HG02938 (cell line): ENCODE measurements at regions not wholly inside any gene's neighbourhood (a gene's known extent, or its start where the extent isn't known, plus 50 kb on each side); places are given as distances from the start of the nearest gene placed in this dataset.

Experiments used
- ATAC-seq: cut with Tn5 transposase; IDR thresholded peaks from one replicate; pipeline ENCODE4 v1.9.1; 2021; ENCODE audit warnings: mild to moderate bottlenecking, moderate library complexity; ENCODE audit not compliant: unreplicated experiment

DNA sequence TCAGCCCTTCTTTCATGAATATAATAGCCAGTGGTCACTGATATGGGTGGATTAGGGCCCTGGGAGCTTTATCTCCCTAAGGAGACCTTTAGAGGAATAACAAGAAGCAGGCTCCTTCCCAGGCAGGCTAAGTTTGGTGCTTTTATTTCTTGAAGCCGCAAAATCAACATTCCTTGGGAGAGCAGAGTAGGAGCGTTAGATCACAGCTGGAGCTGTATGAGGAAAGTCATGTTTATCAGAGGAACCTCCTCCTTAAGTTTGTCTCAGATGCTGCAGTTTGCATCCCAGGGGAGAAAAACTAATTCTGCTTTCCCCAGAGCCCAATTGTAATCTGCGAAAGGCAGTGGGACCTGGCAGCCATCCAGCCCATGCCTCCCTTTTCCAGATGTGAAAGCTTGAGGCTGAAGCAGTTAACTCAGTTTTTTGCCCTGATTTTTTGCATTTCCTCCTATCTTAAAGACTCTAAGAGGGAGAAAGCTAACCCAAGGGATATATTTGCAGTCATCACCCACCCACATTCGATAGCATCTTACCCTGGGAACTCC lies 186.0 kb upstream of the FRMPD4 start:
- no peak for ATAC-seq

DNA sequence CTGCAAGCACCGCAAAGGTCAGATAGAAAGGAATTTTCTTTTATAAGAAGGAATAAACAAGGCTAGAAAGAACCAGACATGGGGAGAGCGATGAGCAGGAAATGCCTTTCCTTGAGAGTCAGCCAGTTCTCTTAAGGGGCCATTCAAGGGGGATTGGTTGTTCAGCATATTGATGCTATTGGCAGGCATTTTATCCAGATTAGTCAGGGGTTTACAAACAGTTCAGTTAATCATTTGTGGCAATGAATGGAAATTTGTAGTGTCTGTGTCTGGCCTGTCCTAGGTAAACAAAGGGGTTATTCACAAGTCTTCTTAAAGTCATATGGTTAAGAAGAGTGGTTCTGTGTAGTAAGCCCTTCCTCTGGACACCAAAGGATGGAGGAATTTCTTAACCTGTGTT lies 184.7 kb upstream of the FRMPD4 start:
- ATAC-seq: no peak

DNA sequence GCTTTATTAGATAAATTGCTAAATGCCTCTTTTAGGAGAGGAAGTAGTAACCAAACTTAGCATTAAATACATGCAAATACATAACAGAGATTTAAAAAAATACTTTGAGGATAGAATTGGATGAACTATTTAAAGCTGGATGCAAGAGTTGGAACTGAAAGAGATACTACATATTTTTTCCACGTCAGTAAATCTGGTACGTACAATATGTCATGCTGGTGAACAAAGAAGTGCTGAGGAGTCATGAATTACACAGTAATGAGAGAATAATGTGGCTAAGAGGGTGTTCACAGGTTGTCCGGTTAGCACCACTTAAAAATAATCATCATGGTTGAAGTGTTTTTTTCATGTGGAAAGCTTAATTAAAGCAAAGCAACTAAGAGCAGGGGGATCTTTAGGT lies 184.1 kb upstream of the FRMPD4 start:
- no peak for ATAC-seq

DNA sequence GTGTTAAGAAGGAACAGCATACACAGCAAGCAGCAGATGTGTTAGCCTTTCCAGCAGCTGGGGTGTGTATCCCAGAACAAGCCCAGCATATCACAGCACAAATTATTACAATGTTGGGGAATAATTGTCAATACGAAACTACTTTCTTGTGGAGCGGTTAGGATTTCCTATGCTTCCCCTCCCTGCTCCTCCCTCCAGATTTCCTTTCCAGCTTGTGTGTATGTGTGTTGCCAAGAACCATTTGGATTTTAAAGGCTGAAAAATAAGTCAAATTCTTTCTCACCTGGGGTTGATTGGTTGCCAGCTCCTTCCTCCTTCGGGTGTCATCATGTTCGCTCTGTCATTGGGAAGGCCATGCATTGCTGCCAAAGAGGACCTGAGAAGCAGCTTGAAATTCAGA lies 178.2 kb upstream of the FRMPD4 start:
- no peak for ATAC-seq

DNA sequence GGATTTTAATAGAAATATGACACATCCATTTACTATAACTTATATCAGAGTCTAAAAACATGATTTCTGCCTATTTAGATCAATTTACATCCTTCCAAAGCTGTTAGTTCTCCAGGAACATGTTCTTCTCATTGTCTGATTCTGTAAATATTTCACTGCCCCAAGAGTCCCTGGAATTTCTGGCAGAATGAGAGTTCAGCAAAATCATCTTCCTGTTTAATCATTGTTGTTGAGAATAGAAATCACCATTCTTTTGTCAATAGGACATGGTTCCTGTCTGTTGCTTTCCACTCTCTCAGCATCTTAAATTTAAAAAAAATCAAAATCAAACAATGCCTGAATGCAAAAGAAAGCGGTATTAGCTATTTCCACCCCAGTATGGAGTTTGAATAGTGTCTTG lies 172.8 kb upstream of the FRMPD4 start:
- ATAC-seq: no peak

DNA sequence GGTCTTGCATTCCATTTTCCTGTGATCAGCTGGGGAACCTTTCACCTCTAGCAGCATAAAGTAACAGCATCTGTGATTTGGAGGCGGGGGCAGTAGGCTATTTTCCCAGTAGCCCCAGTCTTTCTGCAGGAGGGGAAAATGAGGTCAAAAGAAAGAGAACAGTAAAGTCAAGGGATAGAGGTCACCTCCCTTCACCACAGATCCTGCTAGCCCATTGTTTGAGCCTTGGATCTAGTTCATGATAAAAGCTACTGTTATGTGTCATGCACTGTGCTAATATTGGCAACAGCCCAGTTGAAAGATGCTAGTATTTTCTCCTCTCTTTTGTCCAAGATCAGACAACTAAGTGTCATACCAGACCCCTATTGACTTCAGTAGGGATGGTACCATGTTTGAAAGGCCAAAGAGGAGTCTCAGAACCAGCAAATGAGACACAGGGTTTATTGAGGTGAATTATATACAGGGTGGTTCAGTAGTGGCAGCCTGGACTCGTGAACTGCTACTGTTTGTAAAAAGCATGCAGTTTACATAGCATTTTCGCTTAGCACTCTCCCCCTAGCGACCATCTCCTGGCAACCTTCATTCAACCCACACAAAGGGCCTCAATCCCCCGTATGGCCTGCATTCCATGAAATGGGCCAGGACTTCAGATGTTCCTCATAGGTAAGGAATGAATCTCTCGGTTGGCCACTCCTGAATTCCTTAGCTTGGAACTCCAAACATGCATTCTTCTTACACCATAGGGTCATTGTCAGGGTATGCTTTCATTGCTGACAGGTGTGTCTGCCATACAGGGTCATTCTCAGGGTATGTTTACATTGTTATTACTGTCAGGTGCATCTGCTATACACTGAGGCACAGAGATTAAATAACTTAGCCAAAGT lies 170.0 kb upstream of the FRMPD4 start:
- no peak for ATAC-seq

DNA sequence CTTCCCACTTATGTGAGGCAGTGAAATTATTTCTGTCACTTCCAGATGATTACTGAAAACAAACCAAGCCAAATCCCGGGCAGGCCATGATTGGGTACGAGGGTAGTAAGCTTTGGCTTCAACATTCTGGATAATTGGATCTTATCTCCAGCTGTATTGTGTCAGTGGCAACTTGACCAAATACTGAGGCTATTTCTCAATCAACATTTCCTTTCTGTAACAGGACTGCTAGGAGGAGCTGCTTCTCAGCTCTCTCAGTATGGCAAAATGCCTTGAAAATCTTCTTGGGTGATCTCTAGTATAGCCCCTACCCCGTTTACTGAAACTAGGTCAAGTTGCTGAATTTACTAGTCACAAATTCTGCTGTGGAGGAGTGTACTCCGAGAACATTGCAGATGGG lies 169.3 kb upstream of the FRMPD4 start:
- no peak for ATAC-seq

DNA sequence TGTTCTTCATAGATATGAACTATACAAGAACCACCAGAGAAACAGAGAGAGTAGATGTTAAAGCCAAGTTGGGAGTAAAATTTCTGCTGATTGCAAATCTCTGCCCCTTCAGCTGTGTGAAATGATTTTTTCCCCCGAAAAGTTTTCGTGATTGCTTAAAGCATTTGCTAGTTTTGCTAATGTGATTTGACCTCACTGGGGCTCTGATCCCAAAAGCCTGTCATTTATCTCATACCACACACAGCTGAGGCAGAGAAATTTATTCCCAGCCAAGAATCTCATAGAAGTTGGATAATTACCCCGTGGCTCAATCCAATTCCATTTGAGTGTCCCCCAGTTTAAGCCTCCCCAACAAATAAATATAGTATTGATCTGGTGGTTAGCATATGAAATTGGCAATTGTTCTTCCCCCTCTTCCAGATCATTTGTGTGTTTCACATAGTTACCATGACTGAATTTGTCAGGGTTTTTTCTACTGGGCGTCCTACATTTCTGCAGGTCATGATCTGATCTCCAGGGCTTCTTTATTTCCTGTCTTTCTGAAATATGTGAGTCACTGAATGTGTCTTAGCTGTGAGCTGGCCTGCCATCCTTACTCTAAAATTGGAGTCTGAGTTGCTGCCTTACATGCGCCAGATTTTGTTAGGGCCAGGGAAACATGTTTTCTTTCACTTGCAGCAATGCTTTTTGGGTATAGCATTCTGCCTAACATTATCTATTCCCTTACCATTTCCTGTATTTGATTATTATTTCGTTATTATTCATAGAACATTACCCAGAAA lies 167.5 kb upstream of the FRMPD4 start:
- ATAC-seq: no peak

DNA sequence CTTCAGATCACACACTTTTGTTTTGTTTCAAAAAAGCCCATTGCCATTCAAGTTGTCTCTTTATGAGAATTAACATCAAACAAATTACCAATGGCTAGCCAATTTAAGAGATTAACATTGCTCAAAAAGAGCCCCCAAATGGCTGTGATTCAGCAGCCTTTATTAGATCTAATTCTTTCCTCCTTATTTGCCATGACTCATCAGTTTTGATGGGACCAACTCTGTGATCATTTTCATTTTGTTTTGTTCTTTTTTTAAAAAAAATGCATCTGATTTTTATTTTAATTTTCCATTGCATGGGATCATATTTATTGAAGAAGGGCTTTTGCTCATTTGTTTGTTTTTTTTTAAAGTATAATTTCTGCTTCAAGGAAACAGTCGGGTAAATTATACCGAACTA lies 161.6 kb upstream of the FRMPD4 start:
- ATAC-seq: no peak

DNA sequence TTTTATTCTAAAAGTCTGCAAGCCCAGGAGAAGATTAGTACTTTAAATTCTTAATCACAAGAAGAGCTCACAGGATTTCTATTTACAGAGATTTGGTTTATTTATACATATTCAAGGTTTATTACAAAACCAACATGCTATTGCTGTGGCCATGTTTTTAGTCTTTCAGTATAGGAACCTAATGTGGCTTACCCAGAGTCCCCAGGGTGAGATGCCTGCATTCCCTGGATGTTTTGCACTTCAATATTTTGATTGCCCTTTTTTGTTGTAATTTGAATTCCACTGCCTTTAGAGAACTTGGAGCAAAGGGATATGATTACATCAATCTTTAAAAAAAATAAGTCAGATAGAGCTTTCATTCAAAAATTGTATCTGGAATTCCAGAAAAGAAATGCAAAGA lies 146.0 kb upstream of the FRMPD4 start:
- ATAC-seq: no peak

DNA sequence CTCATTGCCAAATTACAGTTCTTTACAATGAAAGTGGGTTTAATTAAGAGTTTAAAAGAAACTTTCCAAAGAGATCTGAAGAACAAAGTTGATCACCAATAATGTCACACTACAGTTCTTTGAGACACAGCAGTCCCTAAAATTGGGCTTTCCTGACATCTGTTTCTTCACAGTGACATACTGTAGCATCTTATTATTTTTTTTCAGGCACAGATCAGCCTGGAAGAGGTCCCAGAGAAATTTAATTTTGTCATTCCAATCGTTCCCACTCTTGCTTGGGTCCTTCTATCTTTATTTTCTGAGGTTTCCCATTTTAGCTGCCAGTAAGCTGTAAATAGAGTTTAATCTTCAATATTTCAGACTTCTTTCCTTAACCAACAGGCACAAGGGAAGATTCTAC lies 143.1 kb upstream of the FRMPD4 start:
- ATAC-seq: no peak

DNA sequence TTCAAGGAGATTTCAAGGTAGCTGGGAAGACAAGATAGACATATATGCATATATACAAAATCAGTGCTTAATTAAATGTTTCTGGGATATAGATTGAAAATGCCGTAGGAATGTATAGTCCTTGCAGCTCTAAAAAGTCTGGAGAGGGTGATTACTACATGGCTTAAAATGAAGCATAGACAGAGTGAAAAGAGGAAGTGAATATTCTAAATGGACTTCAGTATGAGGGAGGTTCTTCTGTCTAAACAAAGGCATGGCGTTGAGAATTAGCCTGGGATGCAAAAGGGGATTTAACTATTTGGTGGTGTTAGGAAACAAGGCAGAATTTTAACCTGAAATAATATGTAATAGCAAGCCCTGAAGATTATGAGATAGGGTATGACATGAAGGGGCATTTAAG lies 141.5 kb upstream of the FRMPD4 start:
- no peak for ATAC-seq

DNA sequence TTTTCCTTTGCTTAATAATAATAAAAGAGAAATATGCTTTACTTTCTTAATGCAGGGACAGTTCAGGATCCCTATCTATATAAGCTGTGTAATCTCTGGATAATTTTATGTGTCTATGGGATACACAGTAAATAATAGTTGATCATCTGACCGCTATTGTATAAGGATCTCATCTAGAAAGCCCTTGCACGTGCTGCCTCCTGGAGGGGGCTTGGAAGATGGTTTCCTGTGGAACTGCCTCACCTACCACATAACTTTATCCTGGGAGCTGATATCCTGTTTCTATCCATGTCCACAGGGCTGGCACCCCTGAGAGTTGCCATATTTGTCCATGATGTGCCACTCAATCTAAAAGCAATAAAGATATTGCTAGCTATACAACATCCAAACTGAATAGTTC lies 139.3 kb upstream of the FRMPD4 start:
- ATAC-seq: no peak

DNA sequence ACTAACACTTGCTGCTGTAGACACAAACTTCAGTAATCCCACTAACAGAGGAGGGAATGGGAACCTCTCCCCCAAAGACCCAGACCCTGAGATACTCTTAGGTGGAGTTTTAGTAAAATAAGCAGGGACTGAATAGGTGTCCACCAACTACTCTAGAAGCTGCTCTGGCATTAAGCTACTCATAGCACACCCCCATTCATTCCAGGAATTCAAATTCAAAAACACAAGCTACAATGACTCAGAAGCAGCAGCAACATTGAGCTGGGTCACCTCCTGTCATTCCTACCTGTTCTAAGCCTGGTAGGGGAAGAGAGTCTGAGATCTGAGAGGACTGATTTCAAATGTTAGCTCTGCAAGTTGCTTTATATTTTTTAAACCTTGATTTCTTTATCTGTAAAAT lies 135.4 kb upstream of the FRMPD4 start:
- no peak for ATAC-seq

DNA sequence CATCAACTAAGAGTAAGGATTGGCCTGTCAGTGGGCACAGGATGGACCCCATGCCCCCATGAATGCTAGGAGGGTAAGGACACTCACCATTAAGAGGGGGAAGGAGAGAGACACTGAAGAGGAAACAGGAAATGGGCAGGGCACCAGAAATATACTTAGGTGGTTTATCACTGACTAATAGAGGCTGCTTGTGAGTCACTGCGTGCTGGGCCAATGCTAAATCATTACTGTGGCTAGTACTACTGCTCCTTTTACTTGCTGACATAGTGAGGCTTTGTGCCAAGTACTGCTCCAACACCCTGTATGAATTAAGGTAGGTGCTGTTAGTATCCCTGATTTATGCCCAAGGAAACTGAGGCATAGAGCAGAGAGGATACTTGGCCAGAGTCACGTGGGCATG lies 130.4 kb upstream of the FRMPD4 start:
- ATAC-seq: no peak

DNA sequence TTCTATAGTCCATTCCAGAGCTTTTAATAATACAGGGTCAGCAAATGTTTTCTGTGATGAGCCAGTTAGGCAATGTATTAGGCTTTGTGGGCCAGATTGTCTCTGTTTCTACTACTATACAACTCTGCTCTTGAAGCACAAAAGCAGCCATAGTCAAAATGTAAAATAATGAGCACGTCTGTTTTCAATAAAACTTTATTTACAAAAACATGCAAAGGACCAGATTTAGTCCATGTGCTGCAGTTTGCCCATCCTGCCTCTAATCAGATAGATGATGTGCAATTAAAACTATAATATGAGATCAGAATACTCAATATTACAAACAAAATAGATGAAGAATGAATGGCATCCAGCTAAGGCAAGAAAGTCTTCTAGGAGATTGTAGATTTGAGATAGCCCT lies 127.8 kb upstream of the FRMPD4 start:
- ATAC-seq: no peak

DNA sequence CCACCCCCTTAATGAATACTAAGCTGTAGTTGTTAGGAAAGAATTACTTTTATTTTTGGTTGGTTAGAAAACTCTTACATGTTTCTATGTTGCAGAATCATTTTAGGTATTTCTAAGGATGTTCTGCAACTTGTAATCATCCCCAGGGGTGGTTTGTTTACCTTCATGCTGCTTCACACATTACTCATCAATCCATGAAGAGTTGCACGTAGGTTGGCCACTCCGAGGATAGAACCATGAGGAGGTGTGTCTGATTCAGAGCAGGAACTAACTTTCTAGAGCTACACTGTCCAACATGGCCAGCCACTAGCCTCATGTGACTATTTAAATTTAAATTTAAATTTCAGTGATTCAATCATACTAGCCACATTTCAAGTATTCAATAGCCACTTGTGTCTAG lies 127.2 kb upstream of the FRMPD4 start:
- no peak for ATAC-seq

DNA sequence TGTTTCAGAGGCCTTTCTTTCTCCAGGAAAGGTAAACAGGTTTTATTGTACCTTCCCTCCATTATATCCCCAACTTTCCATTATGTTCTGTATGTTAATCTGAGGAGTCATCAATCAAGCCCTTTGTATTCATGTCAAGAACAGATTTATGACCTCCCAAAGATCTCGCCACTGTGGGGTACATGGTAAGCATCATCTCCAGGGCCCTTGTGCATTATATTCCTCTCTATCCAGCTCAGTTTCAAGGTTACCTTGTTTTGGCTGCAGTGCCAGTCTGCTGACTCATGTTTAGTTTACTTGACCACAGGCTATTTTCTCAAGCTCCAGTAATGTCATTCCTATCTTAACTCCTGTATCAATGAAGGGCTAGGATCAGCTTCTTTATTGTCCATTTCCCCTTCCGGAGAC lies 125.1 kb upstream of the FRMPD4 start:
- no peak for ATAC-seq

DNA sequence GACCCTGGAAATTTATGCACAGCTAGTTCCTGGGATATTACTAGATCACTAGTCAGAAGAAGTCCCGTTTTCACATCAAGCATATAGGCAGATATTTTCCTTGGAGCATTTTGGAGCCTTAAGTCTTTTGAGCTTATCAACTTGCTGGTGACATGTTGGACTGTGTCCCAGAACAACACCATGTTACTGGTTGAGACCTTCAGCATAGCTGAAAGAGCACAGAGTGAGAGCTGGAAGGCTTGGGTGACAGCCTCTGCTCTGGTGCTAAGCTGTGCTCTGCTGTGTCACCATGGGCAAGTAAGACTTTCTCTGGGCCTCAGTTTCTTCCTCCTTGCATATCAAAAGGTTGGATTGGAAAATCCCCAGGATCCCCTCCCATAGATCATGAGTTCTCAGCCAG lies 116.6 kb upstream of the FRMPD4 start:
- no peak for ATAC-seq

DNA sequence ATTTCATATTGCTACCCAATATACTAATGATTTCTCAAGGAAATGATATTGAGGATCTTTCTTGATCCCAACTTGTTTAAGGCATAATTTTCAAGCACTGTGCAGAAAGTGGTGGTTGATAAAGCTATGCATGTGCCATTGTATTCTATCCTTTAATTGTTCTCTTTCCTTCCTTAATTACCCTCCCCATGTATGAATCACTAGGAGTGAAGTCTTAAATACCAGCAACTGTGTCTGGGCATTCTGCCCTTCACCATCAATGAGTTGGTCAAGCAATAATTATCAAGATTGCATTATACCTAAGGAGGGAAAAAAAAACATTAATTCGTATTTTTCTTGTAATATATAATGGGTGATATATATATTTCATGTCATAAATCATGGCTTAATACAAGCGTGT lies 111.8 kb upstream of the FRMPD4 start:
- no peak for ATAC-seq

DNA sequence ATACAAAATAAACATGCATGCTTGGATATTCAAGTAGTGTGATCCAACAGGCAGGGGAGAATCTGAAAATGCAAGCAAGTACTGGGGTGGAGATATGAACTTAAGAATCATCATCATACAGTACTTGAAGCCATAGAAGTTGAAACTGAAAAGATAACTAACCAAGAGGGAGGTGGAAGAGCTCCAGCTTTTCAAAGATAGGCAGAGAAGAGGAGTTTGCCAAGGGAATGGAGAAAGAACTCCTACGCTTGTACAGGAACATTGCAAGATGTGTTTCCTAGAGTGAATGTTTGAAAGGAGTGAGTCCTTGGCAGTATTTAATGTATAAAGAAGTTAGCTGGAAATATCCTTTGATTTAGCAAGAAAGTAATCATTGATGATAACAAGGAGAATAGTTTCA lies 106.2 kb upstream of the FRMPD4 start:
- no peak for ATAC-seq

DNA sequence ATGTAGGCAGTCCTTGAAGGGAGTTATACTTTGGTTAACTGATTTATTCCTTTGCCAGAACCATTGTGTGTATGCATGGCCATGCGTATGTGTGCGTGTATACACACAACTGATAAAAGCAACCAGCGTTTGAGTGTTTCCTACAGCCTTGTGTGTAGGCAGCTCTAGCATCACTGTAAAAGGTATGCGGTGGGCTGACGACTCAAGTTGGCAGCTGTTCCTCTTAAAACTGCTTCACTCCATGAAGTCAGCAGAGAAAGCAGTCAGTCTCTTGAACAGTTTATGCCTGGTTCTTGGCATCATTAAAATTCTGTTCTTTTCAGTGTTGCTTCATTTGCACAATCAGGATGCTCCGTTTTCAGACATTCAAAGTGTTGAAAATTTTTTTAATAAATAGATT lies 103.5 kb upstream of the FRMPD4 start:
- ATAC-seq: no peak
